ENCODE measurements at regions not wholly inside any gene's neighbourhood (a gene's known extent, or its start where the extent isn't known, plus 50 kb on each side); places are given as distances from the start of the nearest gene placed in this dataset.
"Not testable (repeated sequence)": the region's sequence is repeated elsewhere in the genome, so short reads cannot be mapped to it uniquely, and the experiment has no call there.

- intact Hi-C loops (cut with micrococcal nuclease; ENCODE audit: unreplicated experiment), result no loop called here
- Histone ChIP-seq H3K27me3 (replicated peaks; ENCODE audit: insufficient read depth, low read depth, low read length, poor library complexity) (peaks cover 40% of the 10 kb centered on the region), H3K4me1 (ENCODE audit: insufficient read depth, low read length, poor library complexity, severe bottlenecking) (no peaks in the 10 kb centered on the region), H3K4me3 (ENCODE audit: low read depth, low read length, poor library complexity, severe bottlenecking) (no peak overlapping the region), H3K27ac (ENCODE audit: low read depth, low read length, poor library complexity, severe bottlenecking) (no peak overlapping the region), H3K36me3 (ENCODE audit: insufficient read depth, low read length, poor library complexity, severe bottlenecking) (no peaks in the 10 kb centered on the region), H3K9me3 (ENCODE audit: low read depth, low read length, poor library complexity, severe bottlenecking) (no peaks in the 10 kb centered on the region)
- no TSS peak for BruUV-seq (replicated peaks)
- ChIA-PET CTCF (no interaction called here), POLR2A (ENCODE audit: low non-redundant PET) (no interaction called here)
- no peak for DNase-seq (ENCODE audit: low spot score)
- TF ChIP-seq EZH2 (IDR thresholded peaks at IDR 0.05; ENCODE audit: borderline replicate concordance, low read depth, low read length, poor library complexity, severe bottlenecking), result no peak
- no peak for TF ChIP-seq CTCF (conservative IDR thresholded peaks at IDR 0.05; ENCODE audit: low read depth, low read length)
Measured at GRCh38 chr17:49898366-49899190, 50.7 kb upstream of the TAC4 start.

DNA sequence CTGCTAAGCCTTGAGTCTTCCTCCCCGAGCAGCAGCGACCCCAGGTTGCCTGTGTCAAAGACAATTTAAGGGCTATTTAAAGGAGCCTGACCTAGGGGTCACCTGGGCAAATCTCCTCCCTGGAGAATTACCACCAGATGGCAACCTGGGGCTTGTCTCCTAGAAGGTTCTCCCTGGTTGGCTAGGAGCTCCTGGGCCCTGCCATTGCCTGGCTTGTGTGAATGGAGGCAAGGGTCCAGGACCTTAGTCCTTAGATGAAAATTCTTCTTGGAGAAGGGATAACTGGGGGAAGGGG lies 51.3 kb upstream of the TAC4 start:
- ChIA-PET POLR2A (ENCODE audit: low non-redundant PET) (no interaction called here), CTCF (no interaction called here)
- Histone ChIP-seq H3K4me1 (ENCODE audit: insufficient read depth, low read length, poor library complexity, severe bottlenecking) (no peaks in the 10 kb centered on the region), H3K4me3 (ENCODE audit: low read depth, low read length, poor library complexity, severe bottlenecking) (no peak overlapping the region), H3K27me3 (replicated peaks; ENCODE audit: insufficient read depth, low read depth, low read length, poor library complexity) (peaks cover 43% of the 10 kb centered on the region), H3K27ac (ENCODE audit: low read depth, low read length, poor library complexity, severe bottlenecking) (no peak overlapping the region), H3K9me3 (ENCODE audit: low read depth, low read length, poor library complexity, severe bottlenecking) (no peaks in the 10 kb centered on the region), H3K36me3 (ENCODE audit: insufficient read depth, low read length, poor library complexity, severe bottlenecking) (no peaks in the 10 kb centered on the region)
- no peak for DNase-seq (ENCODE audit: low spot score)
- BruUV-seq (replicated peaks), result no TSS peak
- TF ChIP-seq EZH2 (IDR thresholded peaks at IDR 0.05; ENCODE audit: borderline replicate concordance, low read depth, low read length, poor library complexity, severe bottlenecking), result no peak
- TF ChIP-seq CTCF (conservative IDR thresholded peaks at IDR 0.05; ENCODE audit: low read depth, low read length), result 0 out of 2 replicates have a peak, but pooled peaks have one; percentile 10
- intact Hi-C loops (cut with micrococcal nuclease; ENCODE audit: unreplicated experiment), result no loop called here

GRCh38 chr17:49899588-49899987 lies 51.7 kb upstream of the TAC4 start:
- CTCF ChIA-PET, result no interaction called here

GRCh38 chr17:49900801-49901200 lies 52.9 kb upstream of the TAC4 start:
- peaks cover 58% of the 10 kb centered on the region for H3K27me3 ChIP-seq (replicated peaks; ENCODE audit: insufficient read depth, low read depth, low read length, poor library complexity)
- H3K4me1 ChIP-seq (ENCODE audit: insufficient read depth, low read length, poor library complexity, severe bottlenecking); H3K4me3 ChIP-seq (ENCODE audit: low read depth, low read length, poor library complexity, severe bottlenecking); CTCF ChIA-PET; intact Hi-C loops (cut with micrococcal nuclease; ENCODE audit: unreplicated experiment); DNase-seq (ENCODE audit: low spot score); BruUV-seq (replicated peaks); POLR2A ChIA-PET (ENCODE audit: low non-redundant PET); H3K36me3 ChIP-seq (ENCODE audit: insufficient read depth, low read length, poor library complexity, severe bottlenecking); H3K9me3 ChIP-seq (ENCODE audit: low read depth, low read length, poor library complexity, severe bottlenecking); H3K27ac ChIP-seq (ENCODE audit: low read depth, low read length, poor library complexity, severe bottlenecking): not testable (repeated sequence)

More at GRCh38 chr17:49899588-49899987, 51.7 kb upstream of the TAC4 start:
- Histone ChIP-seq H3K27ac (ENCODE audit: low read depth, low read length, poor library complexity, severe bottlenecking) (no peak overlapping the region), H3K27me3 (replicated peaks; ENCODE audit: insufficient read depth, low read depth, low read length, poor library complexity) (peaks cover 48% of the 10 kb centered on the region), H3K4me3 (ENCODE audit: low read depth, low read length, poor library complexity, severe bottlenecking) (no peak overlapping the region), H3K4me1 (ENCODE audit: insufficient read depth, low read length, poor library complexity, severe bottlenecking) (no peaks in the 10 kb centered on the region), H3K36me3 (ENCODE audit: insufficient read depth, low read length, poor library complexity, severe bottlenecking) (no peaks in the 10 kb centered on the region), H3K9me3 (ENCODE audit: low read depth, low read length, poor library complexity, severe bottlenecking) (no peaks in the 10 kb centered on the region)
- TF ChIP-seq CTCF (conservative IDR thresholded peaks at IDR 0.05; ENCODE audit: low read depth, low read length) (no peak), EZH2 (IDR thresholded peaks at IDR 0.05; ENCODE audit: borderline replicate concordance, low read depth, low read length, poor library complexity, severe bottlenecking) (no peak)
- BruUV-seq (replicated peaks), result no TSS peak
- POLR2A ChIA-PET (ENCODE audit: low non-redundant PET), result no interaction called here
- intact Hi-C loops (cut with micrococcal nuclease; ENCODE audit: unreplicated experiment), result no loop called here
- no peak for DNase-seq (ENCODE audit: low spot score)

Measured in A673 (cell line).